ENCODE measurements at regions not wholly inside any gene's neighbourhood (a gene's known extent, or its start where the extent isn't known, plus 50 kb on each side); places are given as distances from the start of the nearest gene placed in this dataset.

GRCh38 chr4:112708772-112709171 lies 71.8 kb downstream of the LARP7 start:
- TF ChIP-seq CTCF (conservative IDR thresholded peaks at IDR 0.05), result no peak
- TF ChIP-seq EZH2 (IDR thresholded peaks at IDR 0.05; ENCODE audit: low read depth), result no peak
